H7 (cell line): ENCODE measurements at regions not wholly inside any gene's neighbourhood (a gene's known extent, or its start where the extent isn't known, plus 50 kb on each side); places are given as distances from the start of the nearest gene placed in this dataset.
A peak's percentile ranks its signal among the peaks of the same experiment; 100 is the strongest.

Experiments used
- DNase-seq: peaks from one replicate; pipeline ENCODE4 v3.0.0; 2012
- H3K27me3 ChIP-seq: 2 replicates; pipeline ENCODE4 v1.6.0; 2011; ENCODE audit warnings: mild to moderate bottlenecking, low read length; ENCODE audit not compliant: control insufficient read depth, insufficient read depth
- H3K36me3 ChIP-seq: replicated peaks from 2 replicates; pipeline ENCODE4 v1.5.1; 2011; ENCODE audit warnings: low read length; ENCODE audit not compliant: control insufficient read depth, insufficient read depth
- H3K4me3 ChIP-seq: 2 replicates; pipeline ENCODE4 v1.5.1; 2011; ENCODE audit warnings: low read depth, mild to moderate bottlenecking, control low read depth, low read length, moderate library complexity; ENCODE audit not compliant: insufficient read depth

GRCh38 chr2:13158466-13158865, 441.7 kb downstream of the TRIB2 start:
- H3K27me3 ChIP-seq = no peaks in the 10 kb centered on the region
- DNase-seq = no peak

DNA sequence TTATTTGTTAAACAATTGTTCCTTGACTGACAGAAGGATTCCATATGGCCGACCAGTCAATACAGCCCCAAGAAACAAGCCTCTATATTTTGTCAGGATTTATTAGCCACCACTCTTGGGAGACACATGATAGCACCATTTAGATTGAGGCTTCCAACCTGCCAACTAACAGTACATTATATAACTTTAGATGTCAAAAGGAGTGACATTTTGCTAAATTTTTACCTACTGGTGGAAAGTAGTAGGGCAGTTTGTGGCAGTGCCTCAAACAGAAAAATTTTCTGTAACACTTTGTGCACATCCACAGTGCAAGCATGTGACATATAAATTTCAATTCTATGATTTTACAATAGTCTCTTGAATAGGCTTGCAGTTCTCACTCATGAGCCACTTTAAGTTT, 464.0 kb downstream of the TRIB2 start:
- DNase-seq = no peak
- Histone ChIP-seq H3K36me3 (no peaks in the 10 kb centered on the region), H3K27me3 (no peaks in the 10 kb centered on the region), H3K4me3 (no peak overlapping the region)

More at GRCh38 chr2:13158466-13158865, 441.7 kb downstream of the TRIB2 start:
- Histone ChIP-seq H3K4me3 (no peak overlapping the region), H3K36me3 (no peaks in the 10 kb centered on the region)

DNA sequence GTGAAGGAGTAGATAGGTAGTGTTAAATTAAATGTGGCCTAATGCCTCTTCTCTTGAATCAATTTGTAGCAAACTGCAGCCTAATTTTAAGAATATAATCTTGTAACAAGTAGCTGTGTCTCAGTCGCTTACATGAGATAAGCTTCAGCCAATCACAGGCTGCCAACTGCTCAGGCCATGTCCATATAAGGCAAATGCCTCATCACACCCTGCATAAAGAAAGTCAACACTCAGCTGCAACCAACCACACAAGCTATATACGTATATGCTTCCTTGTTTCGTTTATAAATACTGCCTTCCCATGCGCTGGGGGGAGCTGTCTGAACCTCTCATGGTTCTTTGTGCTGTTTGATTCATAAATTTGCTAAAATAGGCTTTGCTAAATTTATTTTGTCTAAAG, 476.3 kb downstream of the TRIB2 start:
- no peak for DNase-seq
- Histone ChIP-seq H3K4me3 (no peak overlapping the region), H3K36me3 (no peaks in the 10 kb centered on the region), H3K27me3 (no peaks in the 10 kb centered on the region)

DNA sequence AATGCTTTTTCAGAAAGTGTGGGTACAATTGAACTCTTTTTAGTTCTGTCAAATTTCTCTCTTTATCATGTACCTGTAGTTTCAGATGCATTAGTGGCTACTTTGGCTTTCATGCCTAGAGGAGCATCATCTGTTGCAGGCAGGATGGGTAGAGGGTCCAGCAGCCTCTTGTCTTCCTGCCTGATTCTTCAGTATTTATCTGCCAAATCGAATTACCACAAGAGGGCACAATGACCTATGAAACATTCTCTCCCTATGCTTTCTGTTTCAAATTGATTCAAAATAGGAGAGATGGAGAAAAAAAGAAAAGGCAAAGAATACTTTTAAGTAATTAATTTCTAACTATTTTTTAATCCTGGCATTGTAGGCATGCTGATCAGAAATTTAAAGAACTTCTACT, 477.2 kb downstream of the TRIB2 start:
- Histone ChIP-seq H3K36me3 (no peaks in the 10 kb centered on the region), H3K4me3 (no peak overlapping the region), H3K27me3 (no peaks in the 10 kb centered on the region)
- DNase-seq = peak; percentile 1

DNA sequence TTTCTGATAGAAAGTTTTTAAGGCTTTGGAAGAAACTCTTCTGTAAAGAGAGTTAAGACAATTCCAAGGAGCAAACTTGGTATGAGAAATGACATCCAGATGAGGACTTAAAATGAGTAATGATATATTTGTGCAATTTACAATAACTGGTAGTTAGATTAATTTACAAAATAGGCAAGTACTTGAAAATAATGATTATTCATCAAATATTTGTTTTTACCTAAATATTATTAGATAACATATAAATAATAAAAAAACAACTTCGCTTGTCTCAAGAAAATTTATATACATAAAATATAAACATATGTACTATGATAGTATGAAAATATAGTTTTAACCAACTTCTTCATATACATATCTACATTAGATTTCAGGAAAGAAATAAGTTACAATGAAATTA, 478.5 kb downstream of the TRIB2 start:
- Histone ChIP-seq H3K27me3 (no peaks in the 10 kb centered on the region), H3K36me3 (no peaks in the 10 kb centered on the region), H3K4me3 (no peak overlapping the region)
- DNase-seq = no peak

GRCh38 chr2:13197248-13197647, 480.5 kb downstream of the TRIB2 start:
- Histone ChIP-seq H3K4me3 (no peak overlapping the region), H3K27me3 (no peaks in the 10 kb centered on the region), H3K36me3 (no peaks in the 10 kb centered on the region)
- DNase-seq = no peak

- H3K36me3 ChIP-seq = no peaks in the 10 kb centered on the region
- DNase-seq = no peak
- H3K27me3 ChIP-seq = no peaks in the 10 kb centered on the region
- H3K4me3 ChIP-seq = no peak overlapping the region
Measured at GRCh38 chr2:13201924-13202323, 485.2 kb downstream of the TRIB2 start.

DNA sequence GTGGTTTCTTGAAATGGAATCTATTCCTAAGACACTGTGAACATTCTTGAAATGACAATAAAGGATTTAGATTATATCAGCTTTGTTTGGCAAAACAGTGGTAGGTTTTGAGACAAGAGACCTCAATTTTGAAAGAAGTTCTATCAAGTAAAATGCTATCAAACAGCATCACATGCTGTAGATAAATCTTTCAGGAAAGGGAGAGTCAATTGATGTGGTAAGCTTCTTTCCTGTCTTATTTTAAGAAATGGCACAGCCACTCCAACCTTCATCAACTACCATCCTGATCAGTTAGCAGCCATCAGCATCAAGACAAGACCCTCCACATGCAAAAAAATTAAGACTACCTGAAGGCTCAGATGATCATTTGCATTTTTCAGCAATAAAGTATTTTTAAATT, 495.4 kb downstream of the TRIB2 start:
- Histone ChIP-seq H3K36me3 (no peaks in the 10 kb centered on the region), H3K4me3 (no peak overlapping the region), H3K27me3 (no peaks in the 10 kb centered on the region)
- DNase-seq = no peak

- no peaks in the 10 kb centered on the region for H3K36me3 ChIP-seq
- no peak for DNase-seq
- H3K27me3 ChIP-seq = no peaks in the 10 kb centered on the region
- H3K4me3 ChIP-seq = no peak overlapping the region
Measured at GRCh38 chr2:13218205-13218604, 501.5 kb downstream of the TRIB2 start.

GRCh38 chr2:13227578-13227977, 510.8 kb downstream of the TRIB2 start:
- no peak overlapping the region for H3K4me3 ChIP-seq
- DNase-seq = no peak

DNA sequence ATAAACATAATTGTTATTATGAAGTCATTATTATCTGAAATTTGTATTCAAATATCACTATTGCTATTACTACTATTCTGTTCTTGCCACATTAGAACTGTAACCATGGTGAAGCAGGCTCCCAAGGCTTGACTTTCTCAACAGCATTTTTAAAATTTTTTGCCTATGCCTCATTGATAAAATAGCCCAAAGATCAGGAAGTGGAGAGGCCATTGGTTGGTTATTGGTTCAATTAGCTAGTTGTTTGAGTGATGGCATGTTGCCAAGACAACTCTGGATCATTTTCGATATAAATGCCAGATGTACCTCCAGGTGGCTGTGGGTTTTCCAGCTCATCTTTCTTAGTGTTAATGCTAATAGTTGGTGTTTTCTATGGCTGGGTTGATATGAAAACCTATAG, 513.5 kb downstream of the TRIB2 start:
- Histone ChIP-seq H3K4me3 (no peak overlapping the region), H3K36me3 (no peaks in the 10 kb centered on the region), H3K27me3 (no peaks in the 10 kb centered on the region)
- no peak for DNase-seq

More at GRCh38 chr2:13227578-13227977, 510.8 kb downstream of the TRIB2 start:
- H3K27me3 ChIP-seq = no peaks in the 10 kb centered on the region
- H3K36me3 ChIP-seq = no peaks in the 10 kb centered on the region

DNA sequence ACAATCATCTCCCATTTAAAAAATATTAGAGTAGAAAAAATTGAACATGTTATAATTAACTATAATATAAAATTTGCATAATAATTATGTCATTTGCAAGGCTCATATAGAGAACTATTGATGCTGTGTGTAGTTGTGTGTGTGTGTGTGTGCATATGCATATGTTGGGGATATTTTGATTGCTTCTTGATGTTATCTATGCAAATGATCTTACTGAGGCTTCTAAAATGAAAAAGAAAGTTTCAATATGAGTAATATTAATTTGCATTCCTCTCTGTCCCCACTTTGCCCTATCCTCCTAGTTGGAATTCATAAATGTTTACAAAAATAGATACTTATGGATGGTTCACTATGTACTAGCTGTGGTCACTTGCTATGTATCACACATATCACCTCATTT, 523.3 kb downstream of the TRIB2 start:
- H3K36me3 ChIP-seq = no peaks in the 10 kb centered on the region
- DNase-seq = no peak
- H3K4me3 ChIP-seq = no peak overlapping the region
- H3K27me3 ChIP-seq = no peaks in the 10 kb centered on the region

- no peak for DNase-seq
- H3K4me3 ChIP-seq = no peak overlapping the region
- H3K36me3 ChIP-seq = no peaks in the 10 kb centered on the region
- no peaks in the 10 kb centered on the region for H3K27me3 ChIP-seq
Measured at GRCh38 chr2:13240789-13241487, 524.2 kb downstream of the TRIB2 start.

DNA sequence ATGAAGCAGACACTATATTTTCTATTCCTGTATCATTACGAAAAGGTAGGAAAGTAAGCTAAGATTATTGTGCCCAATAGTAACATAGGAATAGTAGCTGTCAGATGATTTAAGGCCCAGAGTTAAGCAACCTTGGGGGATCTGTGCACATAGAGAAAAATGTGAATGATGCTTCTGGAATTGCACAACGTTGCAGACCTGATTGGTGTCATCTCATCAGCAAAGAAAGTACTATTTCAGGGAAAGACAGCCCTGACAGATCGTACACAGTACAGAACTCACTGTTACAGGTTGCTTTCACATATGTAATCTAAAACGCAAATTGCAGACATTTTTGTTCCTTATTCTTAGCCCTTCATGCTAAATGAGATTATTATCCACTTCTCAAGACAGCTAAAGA, 535.9 kb downstream of the TRIB2 start:
- DNase-seq = no peak
- no peak overlapping the region for H3K4me3 ChIP-seq
- no peaks in the 10 kb centered on the region for H3K27me3 ChIP-seq
- no peaks in the 10 kb centered on the region for H3K36me3 ChIP-seq

GRCh38 chr2:13255485-13255884, 538.7 kb downstream of the TRIB2 start:
- H3K4me3 ChIP-seq = no peak overlapping the region
- no peaks in the 10 kb centered on the region for H3K27me3 ChIP-seq
- DNase-seq = no peak
- no peaks in the 10 kb centered on the region for H3K36me3 ChIP-seq

DNA sequence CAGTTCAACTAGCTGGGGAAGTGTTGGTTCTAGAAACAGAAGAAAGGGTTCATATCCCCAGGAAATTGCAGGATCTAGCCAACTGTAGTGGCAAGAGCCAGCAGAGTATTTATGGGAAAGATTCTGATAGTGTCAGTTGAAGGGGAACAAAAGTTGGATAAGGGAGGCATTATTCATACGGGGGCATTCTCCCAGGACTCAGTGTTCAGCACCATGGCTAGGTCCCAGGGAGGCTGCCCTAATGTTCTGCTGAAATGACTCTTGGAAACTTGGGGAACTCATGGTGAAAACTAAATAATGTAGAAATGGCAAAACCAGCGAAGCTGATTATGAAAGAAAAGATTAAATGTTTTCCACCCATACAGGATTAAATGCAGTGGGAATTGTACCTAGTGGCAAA, 543.7 kb downstream of the TRIB2 start:
- H3K27me3 ChIP-seq = no peaks in the 10 kb centered on the region
- H3K36me3 ChIP-seq = no peaks in the 10 kb centered on the region
- DNase-seq = no peak
- H3K4me3 ChIP-seq = no peak overlapping the region
